Neural cell (in vitro differentiated cells): ENCODE measurements at regions not wholly inside any gene's neighbourhood (a gene's known extent, or its start where the extent isn't known, plus 50 kb on each side); places are given as distances from the start of the nearest gene placed in this dataset.
"Not testable (repeated sequence)": the region's sequence is repeated elsewhere in the genome, so short reads cannot be mapped to it uniquely, and the experiment has no call there.

Experiments used
- H2AFZ ChIP-seq: fragments of 200-600, 300-800 bp; sonication (generic), shearing (Covaris generic); 2 replicates; pipeline ENCODE4 v1.6.0; 2014; ENCODE audit warnings: low read depth, mild to moderate bottlenecking, antibody characterized with exemption, low read length, moderate library complexity
- H3F3A ChIP-seq: fragments of 200-600 bp; shearing (Covaris generic); 2 replicates; pipeline ENCODE4 v1.6.1; 2016; ENCODE audit warnings: mild to moderate bottlenecking, moderate library complexity, mixed read lengths, antibody characterized with exemption, low read length; ENCODE audit not compliant: insufficient read depth, poor library complexity, severe bottlenecking
- H3K27ac ChIP-seq: fragments of 200-600, 300-800 bp; sonication (generic), shearing (Covaris generic); 2 replicates; pipeline ENCODE4 v1.5.1; 2014; ENCODE audit warnings: mild to moderate bottlenecking, low read length, moderate library complexity
- H3K27me3 ChIP-seq: fragments of 300-800, 200-600 bp; sonication (generic), shearing (Covaris generic); 2 replicates; pipeline ENCODE4 v1.6.0; 2014; ENCODE audit warnings: mild to moderate bottlenecking, low read depth, low read length, moderate library complexity; ENCODE audit not compliant: insufficient read depth
- H3K36me3 ChIP-seq: fragments of 300-800, 200-600 bp; sonication (generic), shearing (Covaris generic); 2 replicates; pipeline ENCODE4 v1.5.1; 2014; ENCODE audit warnings: mild to moderate bottlenecking, antibody characterized with exemption, low read length, moderate library complexity; ENCODE audit not compliant: insufficient read depth
- H3K4me2 ChIP-seq: fragments of 300-800, 200-600 bp; sonication (generic), shearing (Covaris generic); 2 replicates; pipeline ENCODE4 v1.6.0; 2014; ENCODE audit warnings: mild to moderate bottlenecking, low read length
- H3K4me3 ChIP-seq: fragments of 300-800, 200-600 bp; sonication (generic), shearing (Covaris generic); 2 replicates; pipeline ENCODE4 v1.5.1; 2014; ENCODE audit warnings: mild to moderate bottlenecking, low read length, moderate library complexity
- H3K79me2 ChIP-seq: fragments of 200-600 bp; shearing (Covaris generic); replicated peaks from 2 replicates; pipeline ENCODE4 v1.6.0; 2014; ENCODE audit warnings: mild to moderate bottlenecking, low read length, moderate library complexity; ENCODE audit not compliant: insufficient read depth
- H3K9ac ChIP-seq: fragments of 300-800, 200-600 bp; sonication (generic), shearing (Covaris generic); 2 replicates; pipeline ENCODE4 v1.6.1; 2016; ENCODE audit warnings: mild to moderate bottlenecking, low read length, mixed read lengths
- H3K9me2 ChIP-seq: fragments of 200-600 bp; shearing (Covaris generic); 2 replicates; pipeline ENCODE4 v1.6.1; 2016; ENCODE audit warnings: mild to moderate bottlenecking, low read length, mixed read lengths; ENCODE audit not compliant: insufficient read depth
- H3K9me3 ChIP-seq: fragments of 200-600, 300-800 bp; sonication (generic), shearing (Covaris generic); 2 replicates; pipeline ENCODE4 v1.6.1; 2016; ENCODE audit warnings: mild to moderate bottlenecking, mixed run types, low read length, moderate library complexity, mixed read lengths
- H4K20me1 ChIP-seq: fragments of 200-600 bp; shearing (Covaris generic); 2 replicates; pipeline ENCODE4 v1.6.1; 2016; ENCODE audit warnings: mild to moderate bottlenecking, mixed run types; ENCODE audit not compliant: insufficient read depth
- EP300 ChIP-seq: fragments of 450-650 bp; conservative IDR thresholded peaks from 2 replicates; pipeline ENCODE4 v1.6.1; 2014; ENCODE audit warnings: antibody characterized with exemption, mild to moderate bottlenecking, moderate library complexity; ENCODE audit not compliant: poor library complexity, severe bottlenecking
- EZH2 ChIP-seq: fragments of 200-600, 300-800 bp; shearing (Covaris generic), sonication (generic); IDR thresholded peaks from 2 replicates; pipeline ENCODE4 v1.6.1; 2014; ENCODE audit warnings: antibody characterized with exemption, low read length, borderline replicate concordance, mild to moderate bottlenecking; ENCODE audit not compliant: insufficient read depth, poor library complexity, severe bottlenecking
- MXI1 ChIP-seq: fragments of 450-650 bp; conservative IDR thresholded peaks from 2 replicates; pipeline ENCODE4 v1.6.1; 2014; ENCODE audit warnings: antibody characterized with exemption, mild to moderate bottlenecking; ENCODE audit not compliant: poor library complexity, severe bottlenecking
- POLR2AphosphoS5 ChIP-seq: IDR thresholded peaks from 2 replicates; pipeline ENCODE4 v1.6.1; 2012
- RAD21 ChIP-seq: fragments of 450-650 bp; conservative IDR thresholded peaks from 2 replicates; pipeline ENCODE4 v1.6.1; 2014; ENCODE audit warnings: antibody characterized with exemption, mild to moderate bottlenecking, moderate library complexity
- REST ChIP-seq: IDR thresholded peaks from 2 replicates; pipeline ENCODE4 v1.6.1; 2012; ENCODE audit warnings: borderline replicate concordance
- SMC3 ChIP-seq: fragments of 450-650 bp; conservative IDR thresholded peaks from 2 replicates; pipeline ENCODE4 v1.6.1; 2014; ENCODE audit warnings: antibody characterized with exemption, mild to moderate bottlenecking, moderate library complexity; ENCODE audit not compliant: poor library complexity
- TAF1 ChIP-seq: IDR thresholded peaks from 2 replicates; pipeline ENCODE4 v1.6.1; 2012; ENCODE audit warnings: low read depth
- TF ChIP-seq, protein P1 (sequence below): fragments of 450-650 bp; IDR thresholded peaks from 2 replicates; pipeline ENCODE4 v1.5.1; 2014; ENCODE audit warnings: antibody characterized with exemption, mild to moderate bottlenecking, moderate library complexity; ENCODE audit not compliant: poor library complexity, severe bottlenecking

GRCh38 chr18:1150344-1150743 is 245.7 kb downstream of the ADCYAP1 start:
- Histone ChIP-seq H3K9me2 (no peaks in the 10 kb centered on the region), H2AFZ (no peak overlapping the region), H3K9me3 (no peaks in the 10 kb centered on the region), H3K4me3 (no peak overlapping the region), H3F3A (no peaks in the 10 kb centered on the region), H4K20me1 (no peaks in the 10 kb centered on the region), H3K9ac (no peak overlapping the region), H3K4me2 (no peak overlapping the region), H3K27me3 (no peaks in the 10 kb centered on the region), H3K27ac (no peak overlapping the region), H3K79me2 (no peaks in the 10 kb centered on the region), H3K36me3 (no peaks in the 10 kb centered on the region)
- TF ChIP-seq REST (no peak), EP300 (no peak)

DNA sequence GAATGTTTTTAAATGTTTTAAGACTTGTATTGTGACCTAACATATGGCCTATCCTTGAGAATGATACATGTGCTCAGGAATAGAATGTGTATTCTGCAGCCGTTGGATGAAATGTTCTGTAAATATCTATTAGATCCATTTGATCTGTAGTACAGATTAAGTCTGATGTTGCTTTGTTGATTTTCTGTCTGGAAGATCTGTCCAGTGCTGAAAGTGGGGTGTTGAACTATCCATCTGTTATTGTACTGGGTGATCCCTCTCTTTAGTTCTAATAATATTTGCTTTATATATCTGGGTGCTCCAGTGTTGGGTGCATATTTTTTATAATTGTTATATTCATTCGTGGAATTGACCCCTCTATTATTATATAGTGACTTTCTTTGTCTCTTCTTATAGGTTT is 248.3 kb downstream of the ADCYAP1 start:
- H3K4me2 ChIP-seq, H3K9me3 ChIP-seq, H4K20me1 ChIP-seq, H3K9ac ChIP-seq, H3K9me2 ChIP-seq, H3K79me2 ChIP-seq, H3K4me3 ChIP-seq, H3K36me3 ChIP-seq, H3F3A ChIP-seq, H3K27me3 ChIP-seq, H3K27ac ChIP-seq, H2AFZ ChIP-seq: not testable (repeated sequence)

GRCh38 chr18:1173593-1173992 is 268.9 kb downstream of the ADCYAP1 start:
- no peaks in the 10 kb centered on the region for H4K20me1 ChIP-seq
- H3K27ac ChIP-seq: no peak overlapping the region
- H3F3A ChIP-seq: no peaks in the 10 kb centered on the region
- no peaks in the 10 kb centered on the region for H3K9me2 ChIP-seq
- H2AFZ ChIP-seq: no peak overlapping the region
- no peaks in the 10 kb centered on the region for H3K36me3 ChIP-seq
- H3K9me3 ChIP-seq: peaks cover 5% of the 10 kb centered on the region
- no peaks in the 10 kb centered on the region for H3K27me3 ChIP-seq
- no peak overlapping the region for H3K4me3 ChIP-seq
- H3K4me2 ChIP-seq: no peak overlapping the region
- no peak overlapping the region for H3K9ac ChIP-seq
- TF ChIP-seq RAD21 (no peak), REST (no peak), SMC3 (no peak), POLR2AphosphoS5 (no peak), TAF1 (no peak), MXI1 (no peak), EP300 (no peak), EZH2 (no peak)
- TF ChIP-seq, protein P1, sequence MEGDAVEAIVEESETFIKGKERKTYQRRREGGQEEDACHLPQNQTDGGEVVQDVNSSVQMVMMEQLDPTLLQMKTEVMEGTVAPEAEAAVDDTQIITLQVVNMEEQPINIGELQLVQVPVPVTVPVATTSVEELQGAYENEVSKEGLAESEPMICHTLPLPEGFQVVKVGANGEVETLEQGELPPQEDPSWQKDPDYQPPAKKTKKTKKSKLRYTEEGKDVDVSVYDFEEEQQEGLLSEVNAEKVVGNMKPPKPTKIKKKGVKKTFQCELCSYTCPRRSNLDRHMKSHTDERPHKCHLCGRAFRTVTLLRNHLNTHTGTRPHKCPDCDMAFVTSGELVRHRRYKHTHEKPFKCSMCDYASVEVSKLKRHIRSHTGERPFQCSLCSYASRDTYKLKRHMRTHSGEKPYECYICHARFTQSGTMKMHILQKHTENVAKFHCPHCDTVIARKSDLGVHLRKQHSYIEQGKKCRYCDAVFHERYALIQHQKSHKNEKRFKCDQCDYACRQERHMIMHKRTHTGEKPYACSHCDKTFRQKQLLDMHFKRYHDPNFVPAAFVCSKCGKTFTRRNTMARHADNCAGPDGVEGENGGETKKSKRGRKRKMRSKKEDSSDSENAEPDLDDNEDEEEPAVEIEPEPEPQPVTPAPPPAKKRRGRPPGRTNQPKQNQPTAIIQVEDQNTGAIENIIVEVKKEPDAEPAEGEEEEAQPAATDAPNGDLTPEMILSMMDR: no peak
- H3K79me2 ChIP-seq: no peaks in the 10 kb centered on the region
